PC-9 (cell line): ENCODE measurements at regions not wholly inside any gene's neighbourhood (a gene's known extent, or its start where the extent isn't known, plus 50 kb on each side); places are given as distances from the start of the nearest gene placed in this dataset.

Experiments used
- BruUV-seq: library from RNA; stranded (reverse); fragments of 400-500 nt; replicated peaks from 2 replicates; lab custom pipeline; 2021; lab: Mats Ljungman, UMichigan
- CTCF ChIA-PET: fragments of 300-600 bp; sonication (Branson Sonifier 250); formaldehyde crosslinking; loops from one replicate; lab custom pipeline; 2022; ENCODE audit warnings: antibody characterized with exemption; lab: Charles Lee
- POLR2A ChIA-PET: fragments of 300-600 bp; sonication (Branson Sonifier 250); formaldehyde crosslinking; loops from one replicate; lab custom pipeline; 2022; ENCODE audit warnings: antibody characterized with exemption; ENCODE audit not compliant: unreplicated experiment; lab: Charles Lee
- DNase-seq, 2 experiments: peaks; one replicate each; pipeline versions ENCODE4 v3.0.0 to v3.0.0-alpha.2; 2015 to 2022; ENCODE audit warnings: mixed read lengths in 1 of 2
- H2AFZ ChIP-seq: fragments of 200-600 bp; sonication (generic); 2 replicates; pipeline ENCODE4 v1.8.1; 2017; ENCODE audit warnings: antibody characterized with exemption
- H3F3A ChIP-seq: fragments of 200-600 bp; sonication (generic); 2 replicates; pipeline ENCODE4 v1.8.1; 2017; ENCODE audit warnings: antibody characterized with exemption, mild to moderate bottlenecking, low read depth; ENCODE audit not compliant: insufficient read depth
- H3K27ac ChIP-seq: fragments of 200-600 bp; sonication (generic); 2 replicates; pipeline ENCODE4 v1.6.1; 2016; ENCODE audit warnings: mixed run types
- H3K27me3 ChIP-seq: fragments of 200-600 bp; sonication (generic); 2 replicates; pipeline ENCODE4 v1.6.1; 2016; ENCODE audit warnings: low read depth, mixed run types; ENCODE audit not compliant: insufficient read depth
- H3K36me3 ChIP-seq: fragments of 200-600 bp; sonication (generic); 2 replicates; pipeline ENCODE4 v1.6.1; 2016; ENCODE audit warnings: low read depth, mixed run types
- H3K4me1 ChIP-seq: fragments of 200-600 bp; sonication (generic); replicated peaks from 2 replicates; pipeline ENCODE4 v1.6.1; 2016; ENCODE audit warnings: mixed run types; ENCODE audit not compliant: insufficient read depth
- H3K4me2 ChIP-seq: fragments of 200-600 bp; sonication (generic); 2 replicates; pipeline ENCODE4 v1.6.1; 2017; ENCODE audit warnings: mixed run types
- H3K4me3 ChIP-seq: fragments of 200-600 bp; sonication (generic); 2 replicates; pipeline ENCODE4 v1.6.1; 2016; ENCODE audit warnings: mixed run types
- H3K79me2 ChIP-seq: fragments of 200-600 bp; sonication (generic); 2 replicates; pipeline ENCODE4 v1.6.1; 2017; ENCODE audit warnings: low read depth, mixed run types
- H3K9me2 ChIP-seq: fragments of 200-600 bp; sonication (generic); 2 replicates; pipeline ENCODE4 v1.8.1; 2017; ENCODE audit warnings: mild to moderate bottlenecking; ENCODE audit not compliant: insufficient read depth
- H3K9me3 ChIP-seq: fragments of 200-600 bp; sonication (generic); 2 replicates; pipeline ENCODE4 v1.8.1; 2016; ENCODE audit warnings: low read depth; ENCODE audit not compliant: insufficient read depth
- H4K20me1 ChIP-seq: fragments of 200-600 bp; sonication (generic); 2 replicates; pipeline ENCODE4 v1.8.1; 2017; ENCODE audit not compliant: insufficient read depth
- EZH2 ChIP-seq: fragments of 200-600 bp; sonication (generic); IDR thresholded peaks from 2 replicates; pipeline ENCODE4 v1.8.0; 2017; ENCODE audit warnings: antibody characterized with exemption, low read depth
- intact Hi-C: fragments of 100-400 bp; cut with micrococcal nuclease; formaldehyde crosslinking; loops from one replicate; pipeline ENCODE4 v1.10.0; 2022; ENCODE audit not compliant: unreplicated experiment
- TF ChIP-seq, protein P1 (sequence below): fragments of 200-600 bp; sonication (generic); conservative IDR thresholded peaks from 2 replicates; pipeline ENCODE4 v1.6.1; 2017; ENCODE audit warnings: mixed run types, antibody characterized with exemption, mild to moderate bottlenecking, moderate library complexity

- H3K27me3 ChIP-seq = peaks cover under 1% of the 10 kb centered on the region; the same call in 1 of the 2 replicates
- H3K4me3 ChIP-seq = no peak overlapping the region
- DNase-seq = no peak
- ChIA-PET CTCF (no interaction called here), POLR2A (no interaction called here)
- H3K27ac ChIP-seq = no peak overlapping the region
- intact Hi-C loops = no loop called here
- H3K9me3 ChIP-seq = no peaks in the 10 kb centered on the region
- H2AFZ ChIP-seq = no peak overlapping the region
- no peak overlapping the region for H3K4me2 ChIP-seq
- H4K20me1 ChIP-seq = no peaks in the 10 kb centered on the region
- no peaks in the 10 kb centered on the region for H3K79me2 ChIP-seq
- H3K9me2 ChIP-seq = no peaks in the 10 kb centered on the region
- BruUV-seq = no TSS peak
- H3F3A ChIP-seq = no peaks in the 10 kb centered on the region
- no peaks in the 10 kb centered on the region for H3K4me1 ChIP-seq
- TF ChIP-seq, protein P1, sequence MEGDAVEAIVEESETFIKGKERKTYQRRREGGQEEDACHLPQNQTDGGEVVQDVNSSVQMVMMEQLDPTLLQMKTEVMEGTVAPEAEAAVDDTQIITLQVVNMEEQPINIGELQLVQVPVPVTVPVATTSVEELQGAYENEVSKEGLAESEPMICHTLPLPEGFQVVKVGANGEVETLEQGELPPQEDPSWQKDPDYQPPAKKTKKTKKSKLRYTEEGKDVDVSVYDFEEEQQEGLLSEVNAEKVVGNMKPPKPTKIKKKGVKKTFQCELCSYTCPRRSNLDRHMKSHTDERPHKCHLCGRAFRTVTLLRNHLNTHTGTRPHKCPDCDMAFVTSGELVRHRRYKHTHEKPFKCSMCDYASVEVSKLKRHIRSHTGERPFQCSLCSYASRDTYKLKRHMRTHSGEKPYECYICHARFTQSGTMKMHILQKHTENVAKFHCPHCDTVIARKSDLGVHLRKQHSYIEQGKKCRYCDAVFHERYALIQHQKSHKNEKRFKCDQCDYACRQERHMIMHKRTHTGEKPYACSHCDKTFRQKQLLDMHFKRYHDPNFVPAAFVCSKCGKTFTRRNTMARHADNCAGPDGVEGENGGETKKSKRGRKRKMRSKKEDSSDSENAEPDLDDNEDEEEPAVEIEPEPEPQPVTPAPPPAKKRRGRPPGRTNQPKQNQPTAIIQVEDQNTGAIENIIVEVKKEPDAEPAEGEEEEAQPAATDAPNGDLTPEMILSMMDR = no peak
- TF ChIP-seq EZH2 = no peak
- no peaks in the 10 kb centered on the region for H3K36me3 ChIP-seq
Measured at GRCh38 chr20:6836821-6837374, 69.4 kb downstream of the BMP2 start.

- Histone ChIP-seq H3K36me3 (no peaks in the 10 kb centered on the region), H3K4me2 (no peak overlapping the region), H3K79me2 (no peaks in the 10 kb centered on the region), H3K27ac (no peak overlapping the region), H4K20me1 (no peaks in the 10 kb centered on the region), H3F3A (no peaks in the 10 kb centered on the region), H3K4me1 (no peaks in the 10 kb centered on the region), H3K9me2 (no peaks in the 10 kb centered on the region), H3K9me3 (no peaks in the 10 kb centered on the region), H3K27me3 (peaks cover 6% of the 10 kb centered on the region; the same call in 1 of the 2 replicates), H2AFZ (no peak overlapping the region), H3K4me3 (no peak overlapping the region)
- DNase-seq = no peak
- CTCF ChIA-PET = no interaction called here
- BruUV-seq = no TSS peak
- POLR2A ChIA-PET = no interaction called here
- no peak for TF ChIP-seq EZH2
- TF ChIP-seq, protein P1 = no peak
- intact Hi-C loops = no loop called here
Measured at GRCh38 chr20:6837730-6838129, 70.2 kb downstream of the BMP2 start.

DNA sequence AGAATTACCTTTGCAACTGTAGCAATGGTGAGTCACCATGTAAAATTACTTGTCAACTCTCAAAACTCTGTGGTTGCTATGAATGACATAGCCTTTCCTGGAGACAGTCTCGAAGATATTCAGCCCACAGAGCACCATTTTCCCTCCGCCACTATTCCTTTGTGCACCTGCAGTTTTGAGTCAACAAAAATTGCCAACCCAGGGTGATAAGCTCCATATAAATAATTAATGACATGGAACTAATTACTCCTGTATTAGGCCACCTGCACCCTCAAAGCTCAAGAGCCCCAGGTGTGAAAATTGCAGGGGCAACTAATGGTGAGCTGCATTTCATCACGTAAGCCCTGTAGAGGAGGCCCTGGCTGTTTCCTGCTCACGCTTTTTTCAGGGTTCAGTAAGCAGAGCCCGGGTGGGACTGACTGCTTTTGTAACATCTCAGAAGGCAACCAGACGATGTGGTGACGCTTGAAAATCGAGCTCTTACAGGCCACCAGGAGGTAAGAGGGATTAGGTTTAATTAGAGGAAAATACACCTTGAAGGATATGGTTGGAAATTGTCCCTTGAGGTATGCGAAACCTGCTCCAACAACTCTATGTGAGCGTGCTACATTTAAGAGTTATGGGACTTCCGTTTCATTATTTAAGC, 70.8 kb downstream of the BMP2 start:
- Histone ChIP-seq H3K27ac (no peak overlapping the region), H3K4me2 (no peak overlapping the region), H4K20me1 (no peaks in the 10 kb centered on the region), H3K4me3 (no peak overlapping the region), H3K79me2 (no peaks in the 10 kb centered on the region), H3K36me3 (no peaks in the 10 kb centered on the region), H3K27me3 (peaks cover 6% of the 10 kb centered on the region; the same call in 1 of the 2 replicates), H3F3A (no peaks in the 10 kb centered on the region), H2AFZ (no peak overlapping the region), H3K9me2 (no peaks in the 10 kb centered on the region), H3K9me3 (no peaks in the 10 kb centered on the region), H3K4me1 (no peaks in the 10 kb centered on the region)
- ChIA-PET CTCF (no interaction called here), POLR2A (no interaction called here)
- DNase-seq = no peak
- intact Hi-C loops = no loop called here
- BruUV-seq = no TSS peak
- TF ChIP-seq, protein P1 = no peak
- no peak for TF ChIP-seq EZH2
